Testis (tissue), 2 donors: ENCODE measurements at regions not wholly inside any gene's neighbourhood (a gene's known extent, or its start where the extent isn't known, plus 50 kb on each side); places are given as distances from the start of the nearest gene placed in this dataset.

Experiments used
- DNase-seq: peaks from one replicate; pipeline ENCODE4 v3.0.0-alpha.2; 2019
- H3K27ac ChIP-seq, 2 donors: fragments of 200-600 bp; sonication (generic); one replicate each; pipeline ENCODE4 v1.5.1; 2019
- H3K27me3 ChIP-seq: fragments of 200-600 bp; sonication (generic); one replicate; pipeline ENCODE4 v1.5.1; 2019
- H3K36me3 ChIP-seq: fragments of 200-600 bp; sonication (generic); one replicate; pipeline ENCODE4 v1.5.1; 2017; ENCODE audit warnings: low read depth; ENCODE audit errors: missing control alignments
- H3K4me1 ChIP-seq: fragments of 200-600 bp; sonication (generic); one replicate; pipeline ENCODE4 v1.5.1; 2019
- H3K4me3 ChIP-seq, 2 donors: fragments of 200-600 bp; sonication (generic); one replicate each; pipeline ENCODE4 v1.5.1; 2017 to 2019
- H3K9me3 ChIP-seq: fragments of 200-600 bp; sonication (generic); one replicate; pipeline ENCODE4 v1.5.1; 2017
- POLR2A ChIP-seq: fragments of 450-650 bp; IDR thresholded peaks from one replicate; pipeline ENCODE4 v1.6.1; 2017; ENCODE audit warnings: antibody characterized with exemption, mild to moderate bottlenecking, moderate library complexity
- WGBS, 2 donors: methylation state at CpG; one replicate each; pipeline ENCODE4 v1.1.5; 2018; 5-methylcytosine and 5-hydroxymethylcytosine counted together
- intact Hi-C: fragments of 100-400 bp; cut with DNase I; formaldehyde crosslinking; loops from one replicate; pipeline ENCODE4 v1.15.1; 2023; ENCODE audit warnings: low total_unique reads
- TF ChIP-seq, protein P1 (sequence below), 3 experiments: fragments of 450-650 bp in 2 of 3; fragments of 200-600 bp in 1 of 3; sonication (generic) in 1 of 3; IDR thresholded peaks; one replicate each; pipeline ENCODE4 v1.5.1; 2016 to 2019; ENCODE audit warnings: antibody characterized with exemption in 3 of 3, mild to moderate bottlenecking in 2 of 3, moderate library complexity in 1 of 3

DNA sequence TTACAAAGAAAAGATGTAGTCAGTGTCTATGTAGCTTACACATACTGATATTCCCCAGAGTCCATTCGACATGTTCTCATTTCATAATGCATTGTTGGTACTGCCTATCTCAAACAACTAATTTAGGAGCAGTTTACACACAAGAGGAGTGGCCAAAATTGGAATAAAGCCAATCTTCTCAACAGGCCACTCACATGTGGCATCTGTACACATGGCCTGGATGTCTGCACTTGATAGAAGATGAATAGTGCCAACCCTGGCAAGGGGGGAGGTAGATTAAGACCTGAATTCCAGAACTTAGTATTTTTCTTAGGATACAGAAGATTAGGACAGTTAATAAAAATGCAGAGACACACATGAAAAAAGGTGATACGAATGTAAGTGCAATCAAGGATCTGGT lies 125.3 kb upstream of the STARD3NL start:
- TF ChIP-seq, protein P1, sequence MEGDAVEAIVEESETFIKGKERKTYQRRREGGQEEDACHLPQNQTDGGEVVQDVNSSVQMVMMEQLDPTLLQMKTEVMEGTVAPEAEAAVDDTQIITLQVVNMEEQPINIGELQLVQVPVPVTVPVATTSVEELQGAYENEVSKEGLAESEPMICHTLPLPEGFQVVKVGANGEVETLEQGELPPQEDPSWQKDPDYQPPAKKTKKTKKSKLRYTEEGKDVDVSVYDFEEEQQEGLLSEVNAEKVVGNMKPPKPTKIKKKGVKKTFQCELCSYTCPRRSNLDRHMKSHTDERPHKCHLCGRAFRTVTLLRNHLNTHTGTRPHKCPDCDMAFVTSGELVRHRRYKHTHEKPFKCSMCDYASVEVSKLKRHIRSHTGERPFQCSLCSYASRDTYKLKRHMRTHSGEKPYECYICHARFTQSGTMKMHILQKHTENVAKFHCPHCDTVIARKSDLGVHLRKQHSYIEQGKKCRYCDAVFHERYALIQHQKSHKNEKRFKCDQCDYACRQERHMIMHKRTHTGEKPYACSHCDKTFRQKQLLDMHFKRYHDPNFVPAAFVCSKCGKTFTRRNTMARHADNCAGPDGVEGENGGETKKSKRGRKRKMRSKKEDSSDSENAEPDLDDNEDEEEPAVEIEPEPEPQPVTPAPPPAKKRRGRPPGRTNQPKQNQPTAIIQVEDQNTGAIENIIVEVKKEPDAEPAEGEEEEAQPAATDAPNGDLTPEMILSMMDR (IDR thresholded peaks at IDR 0.05): no peak
- no peak for TF ChIP-seq POLR2A

DNA sequence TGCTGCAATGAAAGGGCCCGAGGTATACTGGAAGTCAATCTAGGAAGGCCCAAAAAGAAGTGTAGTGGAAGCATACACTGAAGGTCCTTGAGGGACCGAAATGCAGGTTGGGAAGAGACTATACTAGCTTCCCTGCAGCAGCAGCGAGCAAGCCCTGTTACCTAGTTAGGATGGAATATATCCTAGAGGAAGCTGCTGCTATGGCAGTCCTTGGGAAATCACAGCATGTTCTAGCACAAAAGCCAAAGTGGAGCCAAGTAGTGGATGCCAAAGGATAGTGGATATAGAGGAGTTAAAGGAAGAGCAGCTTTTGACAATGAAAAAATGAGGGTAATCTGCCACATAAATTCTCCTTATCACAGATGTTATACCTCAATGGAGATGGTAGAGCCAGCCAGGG lies 123.8 kb upstream of the STARD3NL start:
- peak; percentile 30 for DNase-seq
- Histone ChIP-seq H3K9me3 (no peaks in the 10 kb centered on the region), H3K27ac (no peak overlapping the region), H3K27me3 (no peaks in the 10 kb centered on the region), H3K4me3 (no peak overlapping the region), H3K4me1 (peaks cover 3% of the 10 kb centered on the region), H3K36me3 (no peaks in the 10 kb centered on the region)
- intact Hi-C loops: no loop called here
- 51 to 57% methylated on average over 3 of the region's 3 CpGs for WGBS, 2 donors
- TF ChIP-seq POLR2A: no peak
- TF ChIP-seq, protein P1 (IDR thresholded peaks at IDR 0.05): no peak

More for the DNA sequence above, 125.3 kb upstream of the STARD3NL start:
- Histone ChIP-seq H3K27me3 (no peaks in the 10 kb centered on the region), H3K36me3 (no peaks in the 10 kb centered on the region), H3K4me3 (no peak overlapping the region), H3K9me3 (no peaks in the 10 kb centered on the region), H3K4me1 (peaks cover 3% of the 10 kb centered on the region), H3K27ac (no peak overlapping the region)
- DNase-seq: no peak
- intact Hi-C loops: no loop called here
- 77 to 78% methylated on average over 2 of the region's 2 CpGs for WGBS, 2 donors

DNA sequence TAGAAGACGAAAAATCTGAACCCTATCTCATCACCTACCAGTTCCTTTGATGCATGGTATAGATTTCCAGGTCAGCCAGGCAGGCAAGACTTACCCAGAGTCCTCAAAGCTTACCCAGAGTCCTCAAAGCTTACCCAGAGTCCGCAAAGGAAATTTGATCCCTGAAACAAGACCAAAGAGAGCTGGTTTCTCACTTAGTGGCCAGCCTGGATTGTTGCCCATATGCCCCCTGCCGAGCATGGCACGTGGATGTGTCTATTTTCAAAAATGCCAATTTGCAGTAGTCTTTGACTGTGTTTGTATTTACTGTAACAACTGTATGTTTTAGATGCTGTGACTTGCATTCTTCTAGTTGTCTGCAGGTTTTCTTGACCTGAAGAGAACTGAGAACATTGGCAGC lies 120.2 kb upstream of the STARD3NL start:
- DNase-seq: no peak
- Histone ChIP-seq H3K36me3 (no peaks in the 10 kb centered on the region), H3K4me3 (no peak overlapping the region), H3K27me3 (no peaks in the 10 kb centered on the region), H3K27ac (no peak overlapping the region), H3K4me1 (peaks cover 3% of the 10 kb centered on the region), H3K9me3 (no peaks in the 10 kb centered on the region)
- intact Hi-C loops: no loop called here
- no peak for TF ChIP-seq POLR2A
- TF ChIP-seq, protein P1 (IDR thresholded peaks at IDR 0.05): no peak
- 93 to 94% methylated on average over 4 of the region's 4 CpGs for WGBS, 2 donors

DNA sequence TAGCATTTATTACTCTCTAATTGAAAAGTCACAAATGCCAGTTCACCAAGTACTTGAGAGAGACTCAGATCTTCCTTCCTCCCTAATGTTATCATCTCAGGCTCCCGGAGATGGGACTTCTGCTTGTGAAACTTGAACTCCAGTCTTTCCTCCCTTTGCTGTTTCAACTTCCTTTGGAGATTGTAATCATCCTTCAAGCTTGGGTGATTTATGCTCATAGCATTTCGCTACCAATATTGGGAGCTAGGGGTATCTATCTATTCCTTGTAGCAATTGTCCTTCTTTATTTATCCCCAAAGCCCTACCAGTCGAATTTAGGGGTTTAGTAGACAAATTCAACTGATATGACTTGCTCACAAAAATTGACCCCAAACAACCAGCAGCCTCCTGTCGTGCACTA lies 117.9 kb upstream of the STARD3NL start:
- Histone ChIP-seq H3K4me1 (no peaks in the 10 kb centered on the region), H3K27ac (no peak overlapping the region), H3K9me3 (no peaks in the 10 kb centered on the region), H3K36me3 (no peaks in the 10 kb centered on the region), H3K4me3 (no peak overlapping the region), H3K27me3 (no peaks in the 10 kb centered on the region)
- no peak for DNase-seq
- no peak for TF ChIP-seq POLR2A
- TF ChIP-seq, protein P1 (IDR thresholded peaks at IDR 0.05): no peak
- 61 to 62% methylated on average over 4 of the region's 4 CpGs for WGBS, 2 donors
- intact Hi-C loops: no loop called here

DNA sequence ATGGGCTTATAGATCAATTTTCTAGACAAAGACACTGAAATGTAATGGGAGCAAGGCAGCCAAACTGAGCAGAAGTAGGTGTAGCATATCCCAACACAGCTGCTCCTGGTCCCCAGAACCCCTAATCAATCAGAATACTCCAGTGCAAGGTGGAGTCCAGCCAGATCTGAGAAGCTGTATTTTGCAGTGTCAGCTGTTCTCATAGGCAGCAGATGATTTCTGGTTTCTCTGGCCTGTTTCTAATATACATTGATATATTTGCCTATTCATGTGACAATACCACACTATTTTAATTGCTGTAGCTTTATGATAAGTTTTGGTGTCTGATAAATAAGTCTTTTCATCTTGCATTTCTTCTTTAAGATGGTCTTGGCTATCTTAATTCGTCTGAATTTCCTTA lies 117.4 kb upstream of the STARD3NL start:
- WGBS, 2 donors: 78 to 94% methylated on average over 1 of the region's 1 CpG
- Histone ChIP-seq H3K36me3 (no peaks in the 10 kb centered on the region), H3K27me3 (no peaks in the 10 kb centered on the region), H3K4me3 (no peak overlapping the region), H3K9me3 (no peaks in the 10 kb centered on the region), H3K4me1 (no peaks in the 10 kb centered on the region), H3K27ac (no peak overlapping the region)
- TF ChIP-seq POLR2A: no peak
- TF ChIP-seq, protein P1 (IDR thresholded peaks at IDR 0.05): no peak
- intact Hi-C loops: no loop called here
- DNase-seq: no peak
